NCI-H510A (cell line): ENCODE measurements at regions not wholly inside any gene's neighbourhood (a gene's known extent, or its start where the extent isn't known, plus 50 kb on each side); places are given as distances from the start of the nearest gene placed in this dataset.
"Not testable (repeated sequence)": the region's sequence is repeated elsewhere in the genome, so short reads cannot be mapped to it uniquely, and the experiment has no call there.

Source experiments
- DNase-seq: peaks from one replicate; lab custom pipeline; 2025; lab: John Stamatoyannopoulos, UW

GRCh38 chr14:56351861-56352260 lies 227.7 kb upstream of the TMEM260 start:
- DNase-seq: no peak

GRCh38 chr14:56352999-56353398 lies 226.6 kb upstream of the TMEM260 start:
- no peak for DNase-seq

- DNase-seq: no peak
Measured at GRCh38 chr14:56357428-56357827, 222.2 kb upstream of the TMEM260 start.

- DNase-seq: no peak
Measured at GRCh38 chr14:56358275-56358674, 221.3 kb upstream of the TMEM260 start.

GRCh38 chr14:56358851-56359614 lies 220.6 kb upstream of the TMEM260 start:
- no peak for DNase-seq

GRCh38 chr14:56365663-56366062 lies 213.9 kb upstream of the TMEM260 start:
- DNase-seq: not testable (repeated sequence)

GRCh38 chr14:56367416-56367815 lies 212.2 kb upstream of the TMEM260 start:
- no peak for DNase-seq

GRCh38 chr14:56371737-56372136 lies 207.9 kb upstream of the TMEM260 start:
- no peak for DNase-seq

- no peak for DNase-seq
Measured at GRCh38 chr14:56374421-56374820, 205.2 kb upstream of the TMEM260 start.

- no peak for DNase-seq
Measured at GRCh38 chr14:56378046-56378445, 201.6 kb upstream of the TMEM260 start.

GRCh38 chr14:56378475-56378877 lies 201.1 kb upstream of the TMEM260 start:
- no peak for DNase-seq

GRCh38 chr14:56379956-56380355 lies 199.6 kb upstream of the TMEM260 start:
- DNase-seq: no peak

GRCh38 chr14:56386024-56386423 lies 193.6 kb upstream of the TMEM260 start:
- no peak for DNase-seq

- DNase-seq: no peak
Measured at GRCh38 chr14:56390859-56391258, 188.7 kb upstream of the TMEM260 start.

GRCh38 chr14:56394826-56395530 lies 184.6 kb upstream of the TMEM260 start:
- no peak for DNase-seq

- no peak for DNase-seq
Measured at GRCh38 chr14:56400109-56400825, 179.3 kb upstream of the TMEM260 start.

GRCh38 chr14:56412468-56413434 lies 166.8 kb upstream of the TMEM260 start:
- DNase-seq: no peak

- no peak for DNase-seq
Measured at GRCh38 chr14:56413721-56414120, 165.9 kb upstream of the TMEM260 start.

GRCh38 chr14:56414236-56414635 lies 165.4 kb upstream of the TMEM260 start:
- no peak for DNase-seq

GRCh38 chr14:56416213-56416612 lies 163.4 kb upstream of the TMEM260 start:
- no peak for DNase-seq

- DNase-seq: no peak
Measured at GRCh38 chr14:56417173-56417572, 162.4 kb upstream of the TMEM260 start.

GRCh38 chr14:56419750-56420149 lies 159.8 kb upstream of the TMEM260 start:
- no peak for DNase-seq
